SK-N-SH (cell line): ENCODE measurements at regions not wholly inside any gene's neighbourhood (a gene's known extent, or its start where the extent isn't known, plus 50 kb on each side); places are given as distances from the start of the nearest gene placed in this dataset.

Source experiments
- CTCF ChIA-PET: fragments of 300-600, 350-600 bp; formaldehyde crosslinking; extraction: SDS; loops from one replicate; lab custom pipeline; 2021; lab: Yijun Ruan, JAX
- POLR2A ChIA-PET: fragments of 350-600 bp; sonication (Branson Sonifier 250); formaldehyde crosslinking; extraction: SDS; loops from one replicate; lab custom pipeline; 2020; ENCODE audit warnings: antibody characterized with exemption, inconsistent platforms; lab: Yijun Ruan, JAX
- DNase-seq: peaks from one replicate; pipeline ENCODE4 v3.0.0; 2012
- H2AFZ ChIP-seq: fragments of 200-600 bp; sonication (generic); 2 replicates; pipeline ENCODE4 v1.8.1; 2016; ENCODE audit warnings: antibody characterized with exemption, mild to moderate bottlenecking, low read depth
- H3F3A ChIP-seq: fragments of 200-600 bp; sonication (generic); replicated peaks from 2 replicates; pipeline ENCODE3; 2016; ENCODE audit warnings: antibody characterized with exemption, mild to moderate bottlenecking; ENCODE audit not compliant: insufficient read depth
- H3K27ac ChIP-seq, 2 experiments: fragments of 200-500 bp in 1 of 2; fragments of 200-600 bp in 1 of 2; sonication (Bioruptor generic) in 1 of 2; sonication (generic), shearing (Covaris generic) in 1 of 2; 2 replicates each; pipeline versions ENCODE4 v1.5.1 to v1.6.1; 2014 to 2016; ENCODE audit warnings: low read depth in 2 of 2, inconsistent platforms in 1 of 2, low read length in 1 of 2, mild to moderate bottlenecking in 1 of 2, mixed read lengths in 1 of 2
- H3K27me3 ChIP-seq: fragments of 200-600 bp; sonication (generic), shearing (Covaris generic); 2 replicates; pipeline ENCODE4 v1.6.1; 2016; ENCODE audit warnings: mixed run types; ENCODE audit not compliant: insufficient read depth
- H3K36me3 ChIP-seq, 2 experiments: fragments of 200-500 bp in 1 of 2; fragments of 200-600 bp in 1 of 2; sonication (Bioruptor generic) in 1 of 2; sonication (generic) in 1 of 2; replicated peaks in 1 of 2; 2 replicates each; pipeline versions ENCODE3 to v1.5.1; 2014 to 2016; ENCODE audit warnings: low read length in 1 of 2, mild to moderate bottlenecking in 1 of 2; ENCODE audit not compliant: insufficient read depth in 2 of 2, control insufficient read depth in 1 of 2
- H3K4me1 ChIP-seq, 2 experiments: fragments of 200-500 bp in 1 of 2; fragments of 200-600 bp in 1 of 2; sonication (Bioruptor generic) in 1 of 2; sonication (generic), shearing (Covaris generic) in 1 of 2; 2 replicates each; pipeline versions ENCODE4 v1.5.1 to v1.6.1; 2014 to 2016; ENCODE audit warnings: low read depth in 1 of 2, low read length in 1 of 2, mixed run types in 1 of 2; ENCODE audit not compliant: insufficient read depth in 2 of 2, control insufficient read depth in 1 of 2
- H3K4me2 ChIP-seq: fragments of 200-600 bp; sonication (generic), shearing (Covaris generic); 2 replicates; pipeline ENCODE4 v1.6.1; 2017; ENCODE audit warnings: mixed run types
- H3K4me3 ChIP-seq, 2 experiments: fragments of 200-500 bp in 1 of 2; fragments of 200-600 bp in 1 of 2; sonication (Bioruptor generic) in 1 of 2; sonication (generic), shearing (Covaris generic) in 1 of 2; 2 replicates each; pipeline versions ENCODE4 v1.5.1 to v1.8.1; 2014 to 2016; ENCODE audit warnings: low read depth in 2 of 2, inconsistent platforms in 1 of 2, low read length in 1 of 2, mild to moderate bottlenecking in 1 of 2, mixed read lengths in 1 of 2, moderate library complexity in 1 of 2
- H3K79me2 ChIP-seq: fragments of 200-600 bp; sonication (generic); 2 replicates; pipeline ENCODE4 v1.8.1; 2017; ENCODE audit warnings: mild to moderate bottlenecking; ENCODE audit not compliant: insufficient read depth
- H3K9ac ChIP-seq: fragments of 200-600 bp; sonication (generic); 2 replicates; pipeline ENCODE4 v1.6.1; 2017; ENCODE audit warnings: mixed run types
- H3K9me2 ChIP-seq: fragments of 200-600 bp; sonication (generic); 2 replicates; pipeline ENCODE4 v1.6.1; 2017; ENCODE audit warnings: mixed run types
- H3K9me3 ChIP-seq: fragments of 200-600 bp; sonication (generic); 2 replicates; pipeline ENCODE4 v1.6.1; 2017; ENCODE audit warnings: mixed run types, mild to moderate bottlenecking, moderate library complexity
- H4K20me1 ChIP-seq: fragments of 200-600 bp; sonication (generic); 2 replicates; pipeline ENCODE4 v1.6.1; 2017; ENCODE audit warnings: mild to moderate bottlenecking, mixed run types; ENCODE audit not compliant: insufficient read depth
- CHD2 ChIP-seq: fragments of 150-350 bp; IDR thresholded peaks from 2 replicates; pipeline ENCODE4 v1.6.1; 2018; ENCODE audit warnings: low read length; ENCODE audit not compliant: partially characterized antibody
- CTCF ChIP-seq: fragments of 200-600 bp; sonication (generic); IDR thresholded peaks from 2 replicates; pipeline ENCODE4 v1.6.1; 2017; ENCODE audit warnings: antibody characterized with exemption, mild to moderate bottlenecking, moderate library complexity
- ELF1 ChIP-seq: IDR thresholded peaks from 2 replicates; pipeline ENCODE4 v1.4.0; 2012
- EP300 ChIP-seq, 2 experiments: IDR thresholded peaks; 2 replicates each; pipeline versions ENCODE4 v1.4.0 to v1.6.1; 2012; ENCODE audit warnings: borderline replicate concordance in 1 of 2, low read depth in 1 of 2, low read length in 1 of 2
- EZH2phosphoT487 ChIP-seq: fragments of 200-600 bp; sonication (generic); IDR thresholded peaks from 2 replicates; pipeline ENCODE4 v1.6.1; 2017; ENCODE audit warnings: low read depth, mixed run types, mild to moderate bottlenecking, antibody characterized with exemption, moderate library complexity, borderline replicate concordance
- FOXJ3 ChIP-seq: sonication (generic); formaldehyde crosslinking; IDR thresholded peaks from 2 replicates; pipeline ENCODE4 v1.5.1; 2020; ENCODE audit warnings: mild to moderate bottlenecking, missing genetic modification reagents
- GATA2 ChIP-seq: sonication (generic); formaldehyde crosslinking; IDR thresholded peaks from 2 replicates; pipeline ENCODE4 v1.5.0; 2020; ENCODE audit warnings: mild to moderate bottlenecking, missing genetic modification reagents
- JUND ChIP-seq: IDR thresholded peaks from 2 replicates; pipeline ENCODE4 v1.4.0; 2012
- MEF2A ChIP-seq: IDR thresholded peaks from 2 replicates; pipeline ENCODE4 v1.4.0; 2012; ENCODE audit warnings: low read depth, borderline replicate concordance
- NFIC ChIP-seq: IDR thresholded peaks from 2 replicates; pipeline ENCODE4 v1.4.0; 2012; ENCODE audit warnings: borderline replicate concordance
- NRF1 ChIP-seq: IDR thresholded peaks from 2 replicates; pipeline ENCODE4 v1.6.1; 2012; ENCODE audit warnings: low read depth, mild to moderate bottlenecking, low read length
- POLR2AphosphoS5 ChIP-seq: IDR thresholded peaks from 2 replicates; pipeline ENCODE4 v1.6.1; 2012; ENCODE audit warnings: low read depth, low read length
- RAD21 ChIP-seq: IDR thresholded peaks from 2 replicates; pipeline ENCODE4 v1.6.1; 2012; ENCODE audit warnings: mild to moderate bottlenecking, low read length
- RCOR1 ChIP-seq: fragments of 150-350 bp; IDR thresholded peaks from 2 replicates; pipeline ENCODE4 v1.6.1; 2017; ENCODE audit warnings: antibody characterized with exemption, low read length
- REST ChIP-seq: IDR thresholded peaks from 2 replicates; pipeline ENCODE4 v1.6.1; 2012; ENCODE audit warnings: mild to moderate bottlenecking, low read depth, low read length, moderate library complexity
- RXRA ChIP-seq: IDR thresholded peaks from 2 replicates; pipeline ENCODE4 v1.4.0; 2012; ENCODE audit warnings: low read depth, mild to moderate bottlenecking, borderline replicate concordance
- SIN3A ChIP-seq: IDR thresholded peaks from 2 replicates; pipeline ENCODE4 v1.6.1; 2012; ENCODE audit warnings: low read depth, mild to moderate bottlenecking, low read length, moderate library complexity, borderline replicate concordance
- TAF1 ChIP-seq: IDR thresholded peaks from 2 replicates; pipeline ENCODE4 v1.6.1; 2012; ENCODE audit warnings: low read depth, mild to moderate bottlenecking, low read length, moderate library complexity, borderline replicate concordance
- WGBS: methylation state at CpG from one replicate; pipeline ENCODE4 v1.1.6; 2017; ENCODE audit warnings: low lambda C conversion rate; 5-methylcytosine and 5-hydroxymethylcytosine counted together

- no peak overlapping the region for H3K4me2 ChIP-seq
These were observed 2156.0 kb upstream of the PIK3C3 start for GRCh38 chr18:39799006-39799405.

GRCh38 chr18:39796393-39796792 is 2158.6 kb upstream of the PIK3C3 start:
- 39% methylated on average over 3 of the region's 3 CpGs for WGBS
- ChIA-PET POLR2A (no interaction called here), CTCF (no interaction called here)
- Histone ChIP-seq H3K4me2 (no peak overlapping the region), H3K9me3 (no peaks in the 10 kb centered on the region), H3K27ac (no peak overlapping the region), H3K4me1 (no peaks in the 10 kb centered on the region), H3F3A (peaks cover 11% of the 10 kb centered on the region), H3K79me2 (no peaks in the 10 kb centered on the region), H3K9me2 (no peaks in the 10 kb centered on the region), H4K20me1 (no peaks in the 10 kb centered on the region), H3K9ac (no peak overlapping the region), H3K36me3 (no peaks in the 10 kb centered on the region), H2AFZ (no peak overlapping the region), H3K27me3 (no peaks in the 10 kb centered on the region), H3K4me3 (no peak overlapping the region)
- no peak for DNase-seq
- TF ChIP-seq FOXJ3 (CRISPR knock-in tag) (no peak), SIN3A (no peak), EZH2phosphoT487 (no peak), JUND (no peak), MEF2A (no peak), REST (no peak), POLR2AphosphoS5 (no peak), NRF1 (no peak), EP300 (IDR thresholded peaks at IDR 0.05; ENCODE audit: borderline replicate concordance in 1 of 2, low read depth in 1 of 2, low read length in 1 of 2) (no peak), RAD21 (no peak), CTCF (no peak), TAF1 (no peak), RCOR1 (no peak)

More at GRCh38 chr18:39799006-39799405, 2156.0 kb upstream of the PIK3C3 start:
- no peak for TF ChIP-seq RXRA
- TF ChIP-seq RAD21: no peak
- TF ChIP-seq GATA2: no peak
- TF ChIP-seq ELF1: no peak
- no peak for TF ChIP-seq CTCF
- TF ChIP-seq NFIC: no peak
- TF ChIP-seq CHD2: no peak
- no peak for TF ChIP-seq MEF2A
- no peak for TF ChIP-seq JUND
- Histone ChIP-seq H3K4me3 (no peak overlapping the region), H3K9ac (no peak overlapping the region), H4K20me1 (no peaks in the 10 kb centered on the region), H3K9me3 (no peaks in the 10 kb centered on the region), H3K27ac (no peak overlapping the region), H3K4me1 (no peaks in the 10 kb centered on the region), H2AFZ (no peak overlapping the region), H3F3A (peaks cover 29% of the 10 kb centered on the region), H3K9me2 (no peaks in the 10 kb centered on the region), H3K79me2 (no peaks in the 10 kb centered on the region), H3K36me3 (no peaks in the 10 kb centered on the region), H3K27me3 (no peaks in the 10 kb centered on the region)
- no peak for DNase-seq
- ChIA-PET CTCF (no interaction called here), POLR2A (no interaction called here)
- 78% methylated on average over 9 of the region's 9 CpGs for WGBS
